ACHN (cell line): ENCODE measurements at regions not wholly inside any gene's neighbourhood (a gene's known extent, or its start where the extent isn't known, plus 50 kb on each side); places are given as distances from the start of the nearest gene placed in this dataset.

Experiments used
- DNase-seq: peaks from one replicate; pipeline ENCODE4 v3.0.0-alpha.2; 2015
- in situ Hi-C: cut with HindIII; loops from 2 replicates; pipeline ENCODE4 v1.10.0; 2017; ENCODE audit warnings: low sequenced_read_pairs, low pct_ligation_motif_present, low pct_unique_long_range_greater_than_20kb

DNA sequence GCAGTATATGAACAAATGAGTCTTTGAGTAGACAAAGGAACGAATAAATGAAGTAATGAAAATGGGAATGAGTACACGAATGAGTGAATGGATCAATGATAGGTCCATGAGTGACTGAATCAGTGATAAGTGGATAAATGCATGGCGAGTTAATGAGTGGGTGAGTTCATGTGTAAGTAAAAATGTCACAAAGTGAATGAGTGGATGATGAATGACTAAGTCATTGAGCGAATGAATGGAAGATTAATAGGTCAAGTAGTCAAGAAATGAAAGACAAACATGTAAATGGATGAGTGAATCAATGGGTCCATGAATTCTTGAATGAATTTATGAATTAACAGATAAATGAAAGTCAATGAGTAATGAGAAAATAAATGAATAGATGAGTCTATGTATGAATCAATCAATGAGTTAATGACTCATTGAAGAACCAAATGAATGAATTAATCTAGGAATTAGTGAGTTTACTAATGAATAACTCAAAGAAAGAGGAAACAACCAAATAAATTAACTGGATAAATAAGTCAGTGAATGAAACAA, 97.3 kb upstream of the RTL1 start:
- in situ Hi-C loops: no loop called here

DNA sequence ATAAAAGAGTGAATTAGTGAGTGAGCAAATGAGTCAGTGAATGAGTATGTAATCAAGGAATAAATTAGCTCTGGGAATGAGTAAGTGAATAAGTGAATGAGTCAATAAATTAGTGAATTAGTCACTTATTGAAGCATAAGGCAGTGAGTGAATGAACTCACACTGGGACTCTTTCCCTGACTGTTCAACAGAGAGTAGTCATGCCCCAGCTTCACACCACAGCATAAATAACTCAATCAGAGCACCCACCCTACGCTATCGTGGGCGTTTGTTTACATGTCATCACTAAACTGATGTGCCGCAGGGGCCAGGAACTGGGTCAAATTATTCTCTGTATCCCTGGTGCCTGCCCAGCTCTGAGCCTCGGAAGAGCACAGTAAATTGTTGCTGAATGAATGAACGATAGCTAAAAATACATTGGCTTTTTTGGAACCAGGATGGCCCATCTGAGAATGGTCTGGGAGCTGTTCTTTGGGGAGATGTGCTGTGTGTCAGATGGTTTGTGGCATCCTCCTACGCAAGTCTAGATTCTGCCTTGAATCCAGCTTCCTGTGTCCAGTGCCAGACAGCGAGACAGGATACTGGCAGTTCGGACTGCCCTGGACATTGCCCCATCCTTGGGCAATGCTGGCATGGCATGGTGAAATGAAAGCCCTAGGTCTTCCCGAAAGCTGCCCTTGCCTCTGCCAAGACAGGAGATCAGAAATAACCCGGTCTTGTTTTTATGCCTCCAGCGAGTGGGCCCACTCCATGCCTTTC, 98.0 kb upstream of the RTL1 start:
- in situ Hi-C loops: no loop called here
- no peak for DNase-seq

More for the DNA sequence above, 97.3 kb upstream of the RTL1 start:
- no peak for DNase-seq

DNA sequence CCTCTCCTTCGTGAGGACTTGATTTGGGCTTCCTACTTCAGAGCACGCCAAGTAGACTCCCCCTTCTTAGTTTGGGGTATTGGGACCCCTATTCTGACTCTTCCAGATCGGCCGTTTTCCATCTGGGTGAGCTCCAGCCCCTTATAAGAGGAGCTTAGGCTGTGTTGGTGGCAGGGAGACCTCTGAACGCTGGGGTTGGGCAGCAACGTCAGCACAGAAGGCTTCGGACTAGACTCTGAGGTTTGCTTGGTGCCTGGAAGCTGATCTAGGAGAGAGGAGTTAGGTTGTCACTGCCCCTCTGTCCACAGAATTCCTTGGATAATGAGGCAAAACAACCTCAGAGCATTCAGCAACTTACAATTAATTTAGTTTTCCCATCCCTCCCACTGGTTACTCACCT, 99.2 kb upstream of the RTL1 start:
- no peak for DNase-seq
- in situ Hi-C loops: no loop called here

DNA sequence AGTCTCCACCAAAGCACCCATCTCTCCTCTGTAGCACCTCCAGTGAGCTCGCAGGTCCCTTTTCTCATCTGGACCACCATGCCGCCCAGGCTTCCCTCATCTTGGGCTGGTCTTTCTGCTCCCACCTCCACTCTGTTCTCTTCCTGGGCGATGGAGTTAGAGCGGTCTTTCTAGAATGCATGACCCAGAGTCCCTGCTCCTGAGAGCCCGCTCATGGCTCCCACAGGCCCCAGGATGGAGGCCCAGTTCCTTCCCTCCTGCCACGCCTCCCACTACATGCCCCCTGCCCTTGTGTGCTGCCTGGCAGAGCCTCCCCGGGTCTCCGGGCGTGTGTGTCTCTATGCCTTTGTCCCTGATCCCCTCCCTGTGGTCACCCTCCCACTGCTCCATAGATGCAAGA, 100.7 kb upstream of the RTL1 start:
- DNase-seq: no peak
- in situ Hi-C loops: no loop called here

DNA sequence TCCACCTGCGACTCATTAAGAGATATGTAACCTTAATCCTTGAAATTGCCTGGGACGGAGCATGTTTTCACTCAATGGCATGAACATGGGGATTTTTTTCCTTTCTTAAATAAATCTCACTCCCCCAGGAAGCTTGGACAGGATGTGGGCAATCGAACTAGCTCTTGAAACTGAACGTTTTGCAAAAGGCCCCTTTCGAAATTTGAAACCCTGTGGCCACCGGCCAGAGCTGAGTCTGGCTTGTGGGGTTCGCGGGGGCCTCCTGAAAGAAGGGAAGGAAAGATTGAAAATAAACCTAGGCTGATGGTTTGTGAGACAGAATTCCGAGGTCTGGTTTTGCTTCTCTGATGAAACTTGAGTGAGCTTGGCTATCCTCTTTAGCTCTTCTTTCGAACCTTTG, 101.4 kb upstream of the RTL1 start:
- in situ Hi-C loops: no loop called here
- no peak for DNase-seq

DNA sequence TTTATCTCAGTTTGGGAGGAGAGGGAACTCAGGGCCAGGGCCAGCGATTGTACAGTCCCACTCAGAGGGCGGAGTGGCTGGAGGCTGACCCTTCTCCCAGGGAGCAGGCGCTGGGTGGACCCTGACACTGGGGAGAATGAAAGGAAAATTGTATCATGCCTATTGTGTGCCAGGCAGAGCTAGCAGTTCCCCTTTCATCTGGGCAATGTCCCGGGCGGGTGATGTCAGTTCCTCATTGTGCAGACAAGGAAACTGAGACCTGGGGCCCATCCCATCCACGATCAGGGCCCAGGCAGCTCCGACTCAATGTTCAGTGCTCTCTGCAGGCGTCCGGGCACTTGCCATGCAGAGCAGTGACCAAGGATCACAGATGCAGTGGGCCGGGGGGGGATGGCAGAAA, 101.9 kb upstream of the RTL1 start:
- DNase-seq: no peak

DNA sequence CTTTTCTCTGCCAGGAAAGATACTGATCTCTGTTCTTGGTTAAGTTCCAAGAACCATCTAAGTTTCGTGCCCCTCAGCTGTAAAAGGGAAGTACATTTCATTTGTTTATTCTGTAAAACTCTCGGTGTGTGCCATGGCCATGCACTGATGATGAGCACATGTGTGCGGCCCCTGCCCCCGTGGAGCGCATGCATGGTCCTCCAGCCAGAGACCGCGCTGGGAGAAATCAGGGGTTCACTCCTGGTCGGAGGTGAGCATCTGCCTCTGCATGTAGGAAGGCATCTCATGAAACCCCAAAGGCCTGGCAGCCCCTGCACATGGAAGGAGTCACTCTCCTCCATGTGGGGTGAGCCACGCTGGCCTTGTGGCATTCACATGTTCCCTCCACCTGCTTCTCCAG, 102.5 kb upstream of the RTL1 start:
- no peak for DNase-seq

More for the DNA sequence above, 101.9 kb upstream of the RTL1 start:
- in situ Hi-C loops: no loop called here

DNA sequence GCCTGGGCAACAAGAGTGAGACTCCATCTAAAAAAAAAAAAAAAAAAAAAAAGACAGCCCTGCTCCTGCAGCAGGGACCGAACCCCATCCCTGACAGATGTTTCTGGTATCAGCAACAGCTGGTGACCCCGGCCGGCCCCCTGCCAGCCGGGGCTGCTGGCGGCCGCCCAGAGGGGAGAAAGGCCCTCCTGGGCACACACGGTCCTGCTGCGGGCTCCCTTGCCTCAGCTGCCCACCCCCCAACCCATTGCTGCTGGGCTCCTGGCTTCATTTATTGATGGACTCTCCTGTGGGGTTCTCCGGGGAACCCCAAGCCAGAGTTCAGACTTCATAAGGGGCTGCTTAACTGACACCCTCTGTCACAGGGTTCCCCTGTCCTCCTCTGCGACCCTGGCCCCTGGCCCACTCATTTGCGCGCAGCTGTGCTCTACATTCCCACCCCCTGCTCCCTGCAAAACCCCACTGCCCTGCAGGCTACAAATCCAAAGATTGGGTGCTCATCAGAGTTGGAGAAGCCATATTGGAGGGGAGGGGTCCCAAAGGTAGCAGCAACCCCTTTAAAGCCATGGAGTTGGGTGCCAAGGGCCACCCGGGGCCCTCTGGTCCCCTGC, 103.6 kb upstream of the RTL1 start:
- no peak for DNase-seq
- in situ Hi-C loops: no loop called here

More for the DNA sequence above, 102.5 kb upstream of the RTL1 start:
- in situ Hi-C loops: no loop called here

DNA sequence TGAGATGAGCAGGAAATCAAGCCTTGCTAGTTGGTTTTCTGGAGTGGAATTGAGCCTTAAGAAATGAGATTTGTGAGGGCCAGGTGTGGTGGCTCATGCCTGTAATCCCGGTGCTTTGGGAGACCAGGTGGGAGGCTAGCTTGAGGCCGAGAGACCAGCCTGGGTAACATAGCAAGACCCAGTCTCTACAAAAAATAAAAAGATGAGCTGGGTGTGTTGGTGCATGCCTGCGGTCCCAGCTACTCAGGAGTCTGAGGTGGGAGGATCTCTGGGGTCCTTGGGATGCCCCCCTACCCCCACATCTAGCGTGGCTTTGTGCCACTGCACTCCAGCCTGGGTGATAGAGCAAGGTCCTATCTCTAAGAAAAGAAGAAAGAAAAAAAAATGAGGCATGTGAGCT, 104.2 kb upstream of the RTL1 start:
- DNase-seq: no peak
- in situ Hi-C loops: no loop called here

DNA sequence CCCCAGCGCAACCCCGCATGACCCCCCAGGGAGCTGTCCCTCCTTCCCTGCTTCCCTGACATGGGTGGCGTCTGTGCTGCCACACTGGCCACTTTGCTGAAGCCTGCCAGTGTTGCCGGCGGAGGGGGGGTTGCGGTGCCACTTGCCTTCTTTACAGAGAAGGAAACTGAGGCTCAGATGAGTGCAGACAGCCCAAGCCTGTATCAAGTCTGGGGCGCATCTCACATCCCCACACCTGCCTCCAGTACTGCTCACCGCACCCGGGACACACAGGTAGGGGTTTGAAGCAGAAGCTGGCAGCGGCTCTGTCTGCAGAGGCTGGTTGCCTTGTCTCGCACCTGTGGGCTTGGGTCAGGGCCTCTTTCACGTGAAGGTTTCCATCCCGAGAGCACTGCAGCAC, 104.7 kb upstream of the RTL1 start:
- DNase-seq: no peak
- in situ Hi-C loops: no loop called here

DNA sequence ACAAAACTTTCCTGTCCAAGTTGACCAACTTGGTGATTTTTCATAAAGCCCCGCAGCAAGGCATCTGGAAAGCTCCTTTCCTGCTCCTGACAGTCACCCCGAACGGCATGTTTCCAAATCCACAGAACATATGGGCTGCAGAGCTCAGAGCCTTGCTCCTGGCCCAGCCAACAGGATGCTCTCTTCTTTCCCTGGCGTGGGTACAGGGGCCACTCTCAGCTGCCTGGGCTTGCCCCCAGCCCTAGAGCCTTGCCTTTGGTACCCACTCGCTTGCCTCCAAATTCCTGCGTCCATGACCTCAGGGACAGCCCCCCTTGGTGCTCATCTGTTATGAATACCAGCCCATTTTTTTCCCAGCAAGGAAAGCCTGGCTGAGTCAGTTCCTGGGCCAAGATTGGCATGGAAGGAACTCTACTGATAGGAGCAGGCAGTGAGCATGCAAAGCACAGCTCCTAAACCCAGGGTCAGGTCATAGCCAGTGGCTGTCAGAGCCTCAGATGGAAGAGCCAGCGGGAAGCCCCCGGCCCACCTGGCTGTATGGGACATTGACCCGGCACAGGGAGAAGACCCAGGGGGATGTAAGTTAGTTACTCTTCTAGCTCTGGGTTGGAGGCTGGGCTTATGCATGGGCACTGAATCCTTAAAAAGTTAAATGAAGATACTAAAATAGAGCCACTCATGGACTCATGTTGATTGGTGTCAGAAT, 105.3 kb upstream of the RTL1 start:
- in situ Hi-C loops: no loop called here
- DNase-seq: no peak

DNA sequence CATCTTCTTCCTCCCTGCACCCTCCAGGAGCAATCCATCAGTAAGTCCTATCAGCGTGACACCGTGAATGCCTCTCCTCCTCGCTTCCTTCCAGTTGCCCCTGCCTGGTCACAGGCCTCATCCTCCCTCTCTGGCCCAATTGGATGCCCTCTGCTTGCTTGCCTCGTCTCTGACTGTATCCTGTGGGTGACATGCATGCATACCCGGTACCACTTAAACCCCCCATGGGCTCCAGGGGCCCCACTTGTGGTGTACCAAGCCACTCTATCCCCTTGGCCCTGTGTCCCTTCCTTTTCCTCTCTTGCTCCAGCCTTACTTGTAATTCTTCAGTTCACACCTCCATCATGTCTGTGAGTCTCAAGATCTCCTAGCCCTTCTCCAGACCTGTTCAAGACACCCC, 106.0 kb upstream of the RTL1 start:
- in situ Hi-C loops: no loop called here
- no peak for DNase-seq

DNA sequence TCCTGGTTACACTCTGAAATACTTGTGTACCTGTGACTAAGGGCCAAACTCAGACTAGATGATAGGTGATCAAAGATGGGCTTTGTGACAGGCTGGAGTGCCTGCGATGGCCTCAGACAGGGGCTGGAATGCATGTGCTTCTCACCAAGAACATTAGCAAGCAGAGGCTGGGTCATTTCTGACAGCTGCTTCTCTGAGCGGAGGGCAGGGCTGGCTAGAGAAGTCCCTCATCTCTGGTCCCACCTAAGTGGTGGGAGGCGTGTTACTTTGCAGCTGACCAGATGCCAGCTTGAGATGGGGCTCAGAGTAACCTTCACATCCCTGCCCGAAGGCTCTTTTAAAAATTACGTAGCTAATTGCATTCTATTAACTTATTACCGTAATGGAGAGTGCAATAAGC, 106.8 kb upstream of the RTL1 start:
- no peak for DNase-seq
- in situ Hi-C loops: no loop called here

DNA sequence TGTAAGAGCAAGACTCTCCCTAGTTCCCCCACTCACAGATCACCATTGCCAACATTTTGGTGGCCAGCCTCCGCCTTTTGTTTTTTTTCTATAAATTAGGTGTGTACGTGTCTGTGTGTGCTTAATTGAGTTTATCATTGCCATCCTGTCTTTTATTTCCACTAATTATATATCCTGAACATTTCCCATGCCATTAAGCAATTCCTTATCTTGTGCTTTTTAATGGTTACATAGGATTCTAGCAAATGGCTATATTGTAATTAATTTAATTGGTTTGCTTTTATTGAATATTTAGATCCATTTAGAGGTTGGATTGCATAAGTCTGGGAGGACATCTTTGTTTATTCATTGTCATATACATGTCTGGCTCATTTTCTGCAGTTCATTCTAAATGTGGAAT, 107.3 kb upstream of the RTL1 start:
- in situ Hi-C loops: no loop called here
- no peak for DNase-seq

DNA sequence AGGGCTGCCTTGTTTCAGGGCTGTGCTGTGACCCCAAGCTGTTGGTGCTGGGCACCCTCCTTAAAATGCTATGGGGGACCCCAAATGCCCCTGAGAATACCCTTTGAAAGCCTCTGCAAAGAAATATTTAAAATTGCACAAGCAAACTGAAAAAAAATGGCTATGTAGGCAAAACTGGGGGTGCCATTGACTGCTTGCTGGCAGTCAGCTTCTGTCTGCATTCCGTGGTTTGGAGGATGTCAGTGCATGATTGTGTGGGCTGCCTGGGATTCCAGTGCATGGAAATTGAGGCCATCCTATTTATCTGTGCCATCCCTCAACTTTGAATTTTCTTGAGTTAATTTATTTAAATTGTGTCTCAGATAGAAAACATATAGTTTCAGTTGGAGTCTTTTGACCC, 113.7 kb upstream of the RTL1 start:
- in situ Hi-C loops: no loop called here
- peak; percentile 44 for DNase-seq

DNA sequence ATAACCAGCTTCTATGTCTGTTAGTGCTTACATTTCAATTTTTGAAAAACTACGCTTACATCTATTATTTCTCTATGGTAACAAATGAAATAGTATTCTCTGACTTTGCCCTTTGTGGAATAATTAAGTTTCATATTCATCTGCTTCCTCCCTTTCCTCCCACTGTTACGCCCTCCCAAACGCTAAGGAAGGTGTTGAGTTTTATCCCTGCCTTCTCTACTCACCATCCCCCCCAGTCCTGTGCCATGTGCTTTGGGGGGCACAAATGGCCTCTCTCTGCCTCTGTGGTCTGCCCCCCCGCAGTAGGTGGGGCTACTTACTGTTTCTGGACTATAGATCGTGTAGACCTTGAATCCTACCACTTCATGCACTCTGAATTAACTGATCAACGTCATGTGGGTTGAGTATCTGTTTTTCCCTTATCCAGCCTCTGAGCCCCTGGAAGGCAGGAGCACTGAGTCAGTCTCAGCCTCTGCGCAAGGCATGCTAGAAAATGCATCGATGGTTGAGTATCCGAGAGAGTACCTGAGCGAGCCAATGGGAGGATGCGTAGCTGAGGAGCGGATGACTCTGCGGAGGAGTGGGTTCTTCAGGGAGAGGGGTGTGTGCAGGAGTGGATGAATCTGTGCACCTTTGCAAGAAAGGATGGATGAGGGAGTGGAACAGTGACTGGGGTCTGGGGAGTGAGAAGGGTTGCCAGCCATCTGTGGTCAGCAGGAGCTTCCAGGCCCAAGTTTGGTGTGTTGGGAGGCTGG, 114.5 kb upstream of the RTL1 start:
- in situ Hi-C loops: no loop called here
- DNase-seq: no peak

DNA sequence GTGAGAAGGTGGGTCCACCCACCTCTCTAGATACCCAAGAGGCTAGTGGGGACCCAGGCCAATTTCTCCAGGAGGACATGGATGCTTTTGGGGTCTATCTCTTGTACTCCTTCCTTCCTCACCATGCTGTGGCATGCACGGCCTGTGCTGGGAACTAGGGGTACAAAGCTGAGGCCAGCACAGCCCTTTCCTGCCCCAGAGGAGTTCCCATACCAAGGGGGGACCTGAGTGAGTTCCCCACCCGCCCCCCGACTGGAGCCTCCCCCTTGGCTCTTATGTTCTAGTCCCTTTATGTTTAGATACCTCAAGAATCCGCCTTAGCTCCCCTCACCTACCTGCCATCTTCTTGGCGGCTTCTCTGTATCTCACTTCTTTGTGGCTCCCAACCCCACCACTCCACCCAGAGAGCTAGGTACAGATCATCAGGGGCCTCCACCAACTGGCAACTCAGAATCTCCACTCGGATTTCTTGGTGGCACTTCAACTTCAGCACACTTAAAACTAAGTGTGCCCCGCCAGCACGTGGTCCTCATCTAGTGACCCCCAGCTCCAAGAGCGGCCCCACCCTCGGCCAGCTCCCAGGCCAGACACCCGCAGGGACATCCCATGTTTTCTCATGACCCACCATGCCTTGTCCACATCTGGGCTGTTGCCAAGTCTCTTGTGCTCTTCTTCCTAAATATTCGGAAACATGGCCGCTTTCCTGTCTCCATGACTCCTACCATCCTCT, 115.2 kb upstream of the RTL1 start:
- in situ Hi-C loops: no loop called here
- no peak for DNase-seq

DNA sequence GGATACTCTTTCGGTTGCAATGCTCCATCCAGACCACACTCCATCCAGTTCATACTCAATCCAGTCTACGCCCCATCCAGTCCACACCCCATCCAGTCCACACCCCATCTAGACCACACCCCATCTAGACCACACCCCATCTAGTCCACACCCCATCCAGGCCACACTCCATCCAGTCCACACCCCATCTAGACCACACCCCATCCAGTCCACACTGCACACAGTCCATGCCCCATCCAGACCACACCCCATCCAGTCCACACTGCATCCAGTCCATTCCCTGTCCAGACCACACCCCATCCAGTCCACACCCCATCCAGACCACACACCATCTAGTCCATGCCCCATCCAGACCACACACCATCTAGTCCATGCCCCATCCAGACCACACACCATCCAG, 116.0 kb upstream of the RTL1 start:
- DNase-seq: no peak
- in situ Hi-C loops: no loop called here
